HCT116 (cell line): ENCODE measurements at regions not wholly inside any gene's neighbourhood (a gene's known extent, or its start where the extent isn't known, plus 50 kb on each side); places are given as distances from the start of the nearest gene placed in this dataset.

Experiments
- ATAC-seq: fragments of 200-7000 bp; cut with Tn5 transposase; 2 replicates; pipeline ENCODE4 v1.9.1; 2020; ENCODE audit warnings: mild to moderate bottlenecking, moderate library complexity
- BruUV-seq: library from RNA; stranded (reverse); fragments of 400-500 nt; replicated peaks from 2 replicates; lab custom pipeline; 2021; lab: Mats Ljungman, UMichigan
- CTCF ChIA-PET: fragments of 300-600 bp; sonication (Branson Sonifier 250); formaldehyde crosslinking; loops from one replicate; lab custom pipeline; 2021; ENCODE audit warnings: antibody characterized with exemption; lab: Charles Lee
- POLR2A ChIA-PET: fragments of 300-600, 350-600 bp; sonication (Branson Sonifier 250); formaldehyde crosslinking; loops from one replicate; lab custom pipeline; 2021; ENCODE audit warnings: antibody characterized with exemption; lab: Charles Lee
- RAD21 ChIA-PET, 2 experiments: fragments of 300-600 bp; sonication (Branson Sonifier 250); formaldehyde crosslinking; loops; one replicate each; lab custom pipeline; 2023; ENCODE audit warnings: low total read pairs in 2 of 2; ENCODE audit not compliant: uncharacterized antibody in 2 of 2, unreplicated experiment in 2 of 2, low non-redundant PET in 1 of 2; lab: Charles Lee
- DNase-seq: peaks from one replicate; pipeline ENCODE4 v3.0.0-alpha.2; 2010; ENCODE audit warnings: low read depth, low spot score
- H2AFZ ChIP-seq: fragments of 200-600 bp; shearing (Covaris generic), sonication (generic); 2 replicates; pipeline ENCODE4 v1.6.1; 2017; ENCODE audit warnings: low read depth, mixed run types, mixed read lengths, antibody characterized with exemption, low read length; ENCODE audit not compliant: poor library complexity, severe bottlenecking
- H3K27ac ChIP-seq: 2 replicates; pipeline ENCODE4 v1.5.1; 2012; ENCODE audit warnings: low read depth, low read length
- H3K27me3 ChIP-seq: fragments of 200-600 bp; sonication (generic); 2 replicates; pipeline ENCODE4 v1.6.1; 2016; ENCODE audit warnings: mixed run types, low read length, mixed read lengths; ENCODE audit not compliant: insufficient read depth
- H3K36me3 ChIP-seq, 2 experiments: fragments of 200-500 bp in 1 of 2; fragments of 200-600 bp in 1 of 2; sonication (Bioruptor generic) in 1 of 2; sonication (generic) in 1 of 2; 2 replicates each; pipeline versions ENCODE4 v1.5.1 to v1.6.1; 2014 to 2016; ENCODE audit warnings: low read length in 2 of 2, inconsistent platforms in 1 of 2, mixed read lengths in 1 of 2, mixed run types in 1 of 2; ENCODE audit not compliant: insufficient read depth in 2 of 2, control insufficient read depth in 1 of 2
- H3K4me1 ChIP-seq, 2 experiments: fragments of 200-600 bp in 1 of 2; sonication (generic) in 1 of 2; 2 replicates each; pipeline versions ENCODE4 v1.5.1 to v1.6.1; 2012 to 2017; ENCODE audit warnings: low read length in 2 of 2, inconsistent platforms in 1 of 2, mild to moderate bottlenecking in 1 of 2, mixed read lengths in 1 of 2, mixed run types in 1 of 2, moderate library complexity in 1 of 2; ENCODE audit not compliant: insufficient read depth in 2 of 2, control insufficient read depth in 1 of 2
- H3K4me2 ChIP-seq: fragments of 200-600 bp; sonication (generic); 2 replicates; pipeline ENCODE4 v1.6.1; 2017; ENCODE audit warnings: mixed run types, low read length, mixed read lengths
- H3K4me3 ChIP-seq, 2 experiments: fragments of 200-600 bp in 1 of 2; sonication (generic) in 1 of 2; replicated peaks in 1 of 2; 2 replicates each; pipeline ENCODE4 v1.5.1; 2011 to 2016; ENCODE audit warnings: low read length in 2 of 2, control low read depth in 1 of 2, low read depth in 1 of 2, mild to moderate bottlenecking in 1 of 2, mixed read lengths in 1 of 2, mixed run types in 1 of 2
- H3K79me2 ChIP-seq: fragments of 200-600 bp; sonication (generic); 2 replicates; pipeline ENCODE4 v1.6.1; 2017; ENCODE audit warnings: mild to moderate bottlenecking, mixed run types, low read length, moderate library complexity, mixed read lengths; ENCODE audit not compliant: insufficient read depth
- H3K9ac ChIP-seq: fragments of 200-600 bp; sonication (generic); 2 replicates; pipeline ENCODE4 v1.6.1; 2016; ENCODE audit warnings: low read length, mixed read lengths
- H3K9me2 ChIP-seq: fragments of 200-600 bp; sonication (generic), shearing (Covaris generic); 2 replicates; pipeline ENCODE4 v1.6.1; 2017; ENCODE audit warnings: mixed run types, mild to moderate bottlenecking, moderate library complexity; ENCODE audit not compliant: insufficient read depth
- H3K9me3 ChIP-seq, 2 experiments: fragments of 200-500 bp in 1 of 2; fragments of 200-600 bp in 1 of 2; sonication (Bioruptor generic) in 1 of 2; sonication (generic) in 1 of 2; 2 replicates each; pipeline ENCODE4 v1.6.1; 2014 to 2017; ENCODE audit warnings: low read length in 2 of 2, mixed read lengths in 2 of 2, inconsistent platforms in 1 of 2, low read depth in 1 of 2, mild to moderate bottlenecking in 1 of 2, mixed run types in 1 of 2, moderate library complexity in 1 of 2; ENCODE audit not compliant: control insufficient read depth in 1 of 2, insufficient read depth in 1 of 2
- H4K20me1 ChIP-seq: fragments of 200-600 bp; sonication (generic), shearing (Covaris generic); 2 replicates; pipeline ENCODE4 v1.6.1; 2017; ENCODE audit warnings: mixed run types, mild to moderate bottlenecking, moderate library complexity; ENCODE audit not compliant: insufficient read depth
- ATF3 ChIP-seq: IDR thresholded peaks from 2 replicates; pipeline ENCODE4 v1.6.1; 2012
- CBX3 ChIP-seq: IDR thresholded peaks from 2 replicates; pipeline ENCODE4 v1.6.1; 2012; ENCODE audit warnings: low read depth
- EGR1 ChIP-seq: IDR thresholded peaks from 2 replicates; pipeline ENCODE4 v1.6.1; 2012; ENCODE audit warnings: low read depth
- ELF1 ChIP-seq: IDR thresholded peaks from 2 replicates; pipeline ENCODE4 v1.6.1; 2012; ENCODE audit warnings: low read depth, borderline replicate concordance
- EZH2 ChIP-seq: fragments of 200-600 bp; sonication (generic); IDR thresholded peaks from 2 replicates; pipeline ENCODE4 v1.6.1; 2017; ENCODE audit warnings: antibody characterized with exemption, mixed run types
- FOSL1 ChIP-seq: IDR thresholded peaks from 2 replicates; pipeline ENCODE4 v1.6.1; 2012; ENCODE audit warnings: low read depth
- JUND ChIP-seq: IDR thresholded peaks from 2 replicates; pipeline ENCODE4 v1.6.1; 2012
- POLR2A ChIP-seq: IDR thresholded peaks from 2 replicates; pipeline ENCODE4 v1.7.0; 2011; ENCODE audit warnings: borderline replicate concordance; ENCODE audit not compliant: insufficient read depth, insufficient read length; ENCODE audit errors: extremely low read depth
- POLR2AphosphoS5 ChIP-seq: IDR thresholded peaks from 2 replicates; pipeline ENCODE4 v1.6.1; 2011; ENCODE audit warnings: mild to moderate bottlenecking, low read depth, low read length, moderate library complexity
- RAD21 ChIP-seq: IDR thresholded peaks from 2 replicates; pipeline ENCODE4 v1.6.1; 2012; ENCODE audit warnings: low read depth, mild to moderate bottlenecking
- SIN3A ChIP-seq: IDR thresholded peaks from 2 replicates; pipeline ENCODE4 v1.6.1; 2012; ENCODE audit warnings: low read depth
- SP1 ChIP-seq: IDR thresholded peaks from 2 replicates; pipeline ENCODE4 v1.6.1; 2012; ENCODE audit warnings: low read depth
- SRF ChIP-seq: IDR thresholded peaks from 2 replicates; pipeline ENCODE4 v1.6.1; 2012; ENCODE audit warnings: low read depth
- YY1 ChIP-seq: IDR thresholded peaks from 2 replicates; pipeline ENCODE4 v1.6.1; 2011; ENCODE audit warnings: low read length, low read depth, moderate library complexity, mild to moderate bottlenecking; ENCODE audit not compliant: insufficient replicate concordance; ENCODE audit errors: extremely low read depth
- ZFX ChIP-seq: fragments of 450-650 bp; IDR thresholded peaks from 2 replicates; pipeline ENCODE4 v1.6.1; 2017
- ZNF274 ChIP-seq: fragments of 200-500 bp; sonication (Bioruptor generic); IDR thresholded peaks from 2 replicates; pipeline ENCODE4 v1.6.1; 2014; ENCODE audit warnings: mild to moderate bottlenecking, low read depth, low read length, inconsistent platforms
- intact Hi-C: fragments of 100-400 bp; cut with micrococcal nuclease; formaldehyde crosslinking; loops from 2 replicates; pipeline ENCODE4 v1.10.0; 2022
- TF ChIP-seq, protein P1 (sequence below): IDR thresholded peaks from 2 replicates; pipeline ENCODE4 v1.6.1; 2012
- TF ChIP-seq, protein P2 (sequence below): IDR thresholded peaks from 2 replicates; pipeline ENCODE4 v1.6.1; 2011; ENCODE audit warnings: mild to moderate bottlenecking, low read length, moderate library complexity; ENCODE audit not compliant: insufficient replicate concordance; ENCODE audit errors: extremely low read depth
- TF ChIP-seq, protein P3 (sequence below): IDR thresholded peaks from 2 replicates; pipeline ENCODE4 v1.6.1; 2012; ENCODE audit warnings: low read depth

GRCh38 chr12:23380419-23381100 is 568.9 kb downstream of the SOX5 start:
- TF ChIP-seq JUND (no peak), ELF1 (no peak), RAD21 (no peak), ZNF274 (no peak), POLR2AphosphoS5 (no peak), ATF3 (no peak), SP1 (no peak), ZFX (no peak), SIN3A (no peak), YY1 (no peak), EZH2 (no peak), EGR1 (no peak), SRF (no peak), POLR2A (no peak), CBX3 (no peak), FOSL1 (no peak)
- TF ChIP-seq, protein P1, sequence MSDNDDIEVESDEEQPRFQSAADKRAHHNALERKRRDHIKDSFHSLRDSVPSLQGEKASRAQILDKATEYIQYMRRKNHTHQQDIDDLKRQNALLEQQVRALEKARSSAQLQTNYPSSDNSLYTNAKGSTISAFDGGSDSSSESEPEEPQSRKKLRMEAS: no peak
- TF ChIP-seq, protein P2, sequence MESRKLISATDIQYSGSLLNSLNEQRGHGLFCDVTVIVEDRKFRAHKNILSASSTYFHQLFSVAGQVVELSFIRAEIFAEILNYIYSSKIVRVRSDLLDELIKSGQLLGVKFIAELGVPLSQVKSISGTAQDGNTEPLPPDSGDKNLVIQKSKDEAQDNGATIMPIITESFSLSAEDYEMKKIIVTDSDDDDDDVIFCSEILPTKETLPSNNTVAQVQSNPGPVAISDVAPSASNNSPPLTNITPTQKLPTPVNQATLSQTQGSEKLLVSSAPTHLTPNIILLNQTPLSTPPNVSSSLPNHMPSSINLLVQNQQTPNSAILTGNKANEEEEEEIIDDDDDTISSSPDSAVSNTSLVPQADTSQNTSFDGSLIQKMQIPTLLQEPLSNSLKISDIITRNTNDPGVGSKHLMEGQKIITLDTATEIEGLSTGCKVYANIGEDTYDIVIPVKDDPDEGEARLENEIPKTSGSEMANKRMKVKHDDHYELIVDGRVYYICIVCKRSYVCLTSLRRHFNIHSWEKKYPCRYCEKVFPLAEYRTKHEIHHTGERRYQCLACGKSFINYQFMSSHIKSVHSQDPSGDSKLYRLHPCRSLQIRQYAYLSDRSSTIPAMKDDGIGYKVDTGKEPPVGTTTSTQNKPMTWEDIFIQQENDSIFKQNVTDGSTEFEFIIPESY: no peak
- TF ChIP-seq, protein P3, sequence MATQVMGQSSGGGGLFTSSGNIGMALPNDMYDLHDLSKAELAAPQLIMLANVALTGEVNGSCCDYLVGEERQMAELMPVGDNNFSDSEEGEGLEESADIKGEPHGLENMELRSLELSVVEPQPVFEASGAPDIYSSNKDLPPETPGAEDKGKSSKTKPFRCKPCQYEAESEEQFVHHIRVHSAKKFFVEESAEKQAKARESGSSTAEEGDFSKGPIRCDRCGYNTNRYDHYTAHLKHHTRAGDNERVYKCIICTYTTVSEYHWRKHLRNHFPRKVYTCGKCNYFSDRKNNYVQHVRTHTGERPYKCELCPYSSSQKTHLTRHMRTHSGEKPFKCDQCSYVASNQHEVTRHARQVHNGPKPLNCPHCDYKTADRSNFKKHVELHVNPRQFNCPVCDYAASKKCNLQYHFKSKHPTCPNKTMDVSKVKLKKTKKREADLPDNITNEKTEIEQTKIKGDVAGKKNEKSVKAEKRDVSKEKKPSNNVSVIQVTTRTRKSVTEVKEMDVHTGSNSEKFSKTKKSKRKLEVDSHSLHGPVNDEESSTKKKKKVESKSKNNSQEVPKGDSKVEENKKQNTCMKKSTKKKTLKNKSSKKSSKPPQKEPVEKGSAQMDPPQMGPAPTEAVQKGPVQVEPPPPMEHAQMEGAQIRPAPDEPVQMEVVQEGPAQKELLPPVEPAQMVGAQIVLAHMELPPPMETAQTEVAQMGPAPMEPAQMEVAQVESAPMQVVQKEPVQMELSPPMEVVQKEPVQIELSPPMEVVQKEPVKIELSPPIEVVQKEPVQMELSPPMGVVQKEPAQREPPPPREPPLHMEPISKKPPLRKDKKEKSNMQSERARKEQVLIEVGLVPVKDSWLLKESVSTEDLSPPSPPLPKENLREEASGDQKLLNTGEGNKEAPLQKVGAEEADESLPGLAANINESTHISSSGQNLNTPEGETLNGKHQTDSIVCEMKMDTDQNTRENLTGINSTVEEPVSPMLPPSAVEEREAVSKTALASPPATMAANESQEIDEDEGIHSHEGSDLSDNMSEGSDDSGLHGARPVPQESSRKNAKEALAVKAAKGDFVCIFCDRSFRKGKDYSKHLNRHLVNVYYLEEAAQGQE: no peak
- CTCF ChIA-PET: no interaction called here
- BruUV-seq: no TSS peak

More at GRCh38 chr12:23380419-23381100, 568.9 kb downstream of the SOX5 start:
- H3K36me3 ChIP-seq: no peaks in the 10 kb centered on the region
- no peak overlapping the region for H3K4me3 ChIP-seq
- H3K9ac ChIP-seq: no peak overlapping the region
- no peaks in the 10 kb centered on the region for H3K9me2 ChIP-seq
- POLR2A ChIA-PET: no interaction called here
- H3K9me3 ChIP-seq: peaks cover 9 to 16% of the 10 kb centered on the region in 2 experiments; a peak in 2 of 4 replicates
- DNase-seq (no peak), ATAC-seq (no peak)
- intact Hi-C loops: no loop called here
- no peak overlapping the region for H3K4me2 ChIP-seq
- H3K4me1 ChIP-seq: no peaks in the 10 kb centered on the region
- H3K79me2 ChIP-seq: no peaks in the 10 kb centered on the region
- RAD21 ChIA-PET: no interaction called here
- H3K27me3 ChIP-seq: no peaks in the 10 kb centered on the region
- H3K27ac ChIP-seq: no peak overlapping the region
- H4K20me1 ChIP-seq: no peaks in the 10 kb centered on the region
- H2AFZ ChIP-seq: no peak overlapping the region
